Ascending aorta (tissue), 2 donors: ENCODE measurements at regions not wholly inside any gene's neighbourhood (a gene's known extent, or its start where the extent isn't known, plus 50 kb on each side); places are given as distances from the start of the nearest gene placed in this dataset.

ENCODE experiments used
- DNase-seq, 2 donors: peaks; one replicate each; pipeline ENCODE4 v3.0.0-alpha.2; 2019; ENCODE audit warnings: low spot score in 2 of 2
- H3K27ac ChIP-seq, 2 donors: fragments of 200-600 bp; sonication (generic); one replicate each; pipeline ENCODE4 v1.5.1; 2016 to 2017; ENCODE audit warnings: mild to moderate bottlenecking in 1 of 2
- H3K27me3 ChIP-seq: fragments of 200-600 bp; sonication (generic); one replicate; pipeline ENCODE4 v1.5.1; 2017
- H3K36me3 ChIP-seq, 2 donors: fragments of 200-600 bp; sonication (generic); one replicate each; pipeline ENCODE4 v1.5.1; 2016
- H3K4me1 ChIP-seq, 2 donors: fragments of 200-600 bp; sonication (generic); one replicate each; pipeline ENCODE4 v1.5.1; 2016 to 2017; ENCODE audit warnings: mild to moderate bottlenecking in 1 of 2
- H3K4me3 ChIP-seq, 2 donors: fragments of 200-600 bp; sonication (generic); one replicate each; pipeline ENCODE4 v1.5.1; 2016 to 2017; ENCODE audit warnings: mild to moderate bottlenecking in 1 of 2
- H3K9me3 ChIP-seq, 2 donors: fragments of 200-600 bp; sonication (generic); one replicate each; pipeline ENCODE4 v1.5.1; 2016
- intact Hi-C: fragments of 100-400 bp; cut with DNase I; formaldehyde crosslinking; loops from one replicate; pipeline ENCODE4 v1.15.1; 2023
- TF ChIP-seq, protein P1 (sequence below), 3 experiments: fragments of 200-600 bp in 2 of 3; fragments of 450-650 bp in 1 of 3; sonication (generic) in 2 of 3; IDR thresholded peaks; one replicate each; pipeline ENCODE4 v1.5.1; 2016 to 2019; ENCODE audit warnings: antibody characterized with exemption in 3 of 3, mild to moderate bottlenecking in 1 of 3, moderate library complexity in 1 of 3

DNA sequence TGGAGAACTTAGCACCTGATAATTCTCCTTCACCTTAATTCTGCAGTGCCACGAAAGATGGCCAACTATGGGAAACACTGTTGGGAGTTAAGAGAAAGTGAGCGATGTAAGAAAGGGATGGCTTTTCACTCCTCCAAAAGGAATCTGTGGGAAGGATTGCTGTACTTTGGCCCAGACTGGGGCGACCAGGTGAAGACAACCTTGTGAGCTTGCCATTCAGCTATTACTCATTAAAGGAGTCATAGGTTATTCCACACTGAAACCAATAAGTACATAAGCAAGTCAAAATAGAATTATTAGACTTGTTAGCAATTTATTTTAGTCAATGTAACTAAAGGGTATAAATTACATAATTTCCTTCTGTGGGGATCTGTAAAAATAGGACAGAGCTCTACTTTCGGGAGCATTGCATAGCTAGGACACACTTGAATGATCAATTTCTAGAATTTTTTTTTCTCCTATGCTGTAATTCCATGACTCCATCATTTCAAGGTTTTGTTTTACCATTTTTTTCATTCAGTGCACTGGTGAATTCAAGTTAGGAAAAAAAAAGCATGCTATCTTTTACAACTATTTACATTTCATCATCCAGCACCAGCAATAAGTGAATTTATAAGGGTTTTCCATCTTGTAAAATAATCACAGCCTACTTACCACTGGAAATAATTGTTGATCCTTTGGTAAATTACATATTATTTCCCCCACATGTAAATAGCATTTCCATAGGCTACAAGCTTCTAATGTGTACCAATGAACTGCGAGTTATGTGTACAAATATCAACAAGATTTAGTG, 231.7 kb downstream of the SIM1 start:
- TF ChIP-seq, protein P1, sequence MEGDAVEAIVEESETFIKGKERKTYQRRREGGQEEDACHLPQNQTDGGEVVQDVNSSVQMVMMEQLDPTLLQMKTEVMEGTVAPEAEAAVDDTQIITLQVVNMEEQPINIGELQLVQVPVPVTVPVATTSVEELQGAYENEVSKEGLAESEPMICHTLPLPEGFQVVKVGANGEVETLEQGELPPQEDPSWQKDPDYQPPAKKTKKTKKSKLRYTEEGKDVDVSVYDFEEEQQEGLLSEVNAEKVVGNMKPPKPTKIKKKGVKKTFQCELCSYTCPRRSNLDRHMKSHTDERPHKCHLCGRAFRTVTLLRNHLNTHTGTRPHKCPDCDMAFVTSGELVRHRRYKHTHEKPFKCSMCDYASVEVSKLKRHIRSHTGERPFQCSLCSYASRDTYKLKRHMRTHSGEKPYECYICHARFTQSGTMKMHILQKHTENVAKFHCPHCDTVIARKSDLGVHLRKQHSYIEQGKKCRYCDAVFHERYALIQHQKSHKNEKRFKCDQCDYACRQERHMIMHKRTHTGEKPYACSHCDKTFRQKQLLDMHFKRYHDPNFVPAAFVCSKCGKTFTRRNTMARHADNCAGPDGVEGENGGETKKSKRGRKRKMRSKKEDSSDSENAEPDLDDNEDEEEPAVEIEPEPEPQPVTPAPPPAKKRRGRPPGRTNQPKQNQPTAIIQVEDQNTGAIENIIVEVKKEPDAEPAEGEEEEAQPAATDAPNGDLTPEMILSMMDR (IDR thresholded peaks at IDR 0.05) = no peak
- Histone ChIP-seq H3K9me3 (no peaks in the 10 kb centered on the region), H3K27me3 (no peaks in the 10 kb centered on the region), H3K4me1 (peaks cover 0 to 3% of the 10 kb centered on the region in 2 donors), H3K36me3 (no peaks in the 10 kb centered on the region), H3K27ac (no peak overlapping the region), H3K4me3 (no peak overlapping the region)
- DNase-seq = no peak
- intact Hi-C loops = no loop called here

DNA sequence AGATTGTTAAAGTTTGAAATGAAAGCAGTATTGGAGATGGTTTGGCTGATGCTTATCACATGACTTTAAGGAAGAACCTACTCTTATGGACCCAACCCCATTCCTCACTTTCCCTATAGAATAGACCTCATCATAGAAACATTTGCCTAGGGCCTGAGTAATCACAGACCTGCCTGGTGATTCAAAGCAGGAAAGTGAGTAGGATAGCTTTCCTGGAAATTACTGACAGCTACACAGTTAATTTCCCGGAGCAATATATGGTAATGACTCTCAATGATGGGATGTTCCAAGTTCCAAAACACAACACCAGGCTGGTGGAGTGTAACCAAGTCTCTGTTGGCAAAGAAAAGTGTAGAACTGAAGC, 233.8 kb downstream of the SIM1 start:
- TF ChIP-seq, protein P1 (IDR thresholded peaks at IDR 0.05) = no peak

DNA sequence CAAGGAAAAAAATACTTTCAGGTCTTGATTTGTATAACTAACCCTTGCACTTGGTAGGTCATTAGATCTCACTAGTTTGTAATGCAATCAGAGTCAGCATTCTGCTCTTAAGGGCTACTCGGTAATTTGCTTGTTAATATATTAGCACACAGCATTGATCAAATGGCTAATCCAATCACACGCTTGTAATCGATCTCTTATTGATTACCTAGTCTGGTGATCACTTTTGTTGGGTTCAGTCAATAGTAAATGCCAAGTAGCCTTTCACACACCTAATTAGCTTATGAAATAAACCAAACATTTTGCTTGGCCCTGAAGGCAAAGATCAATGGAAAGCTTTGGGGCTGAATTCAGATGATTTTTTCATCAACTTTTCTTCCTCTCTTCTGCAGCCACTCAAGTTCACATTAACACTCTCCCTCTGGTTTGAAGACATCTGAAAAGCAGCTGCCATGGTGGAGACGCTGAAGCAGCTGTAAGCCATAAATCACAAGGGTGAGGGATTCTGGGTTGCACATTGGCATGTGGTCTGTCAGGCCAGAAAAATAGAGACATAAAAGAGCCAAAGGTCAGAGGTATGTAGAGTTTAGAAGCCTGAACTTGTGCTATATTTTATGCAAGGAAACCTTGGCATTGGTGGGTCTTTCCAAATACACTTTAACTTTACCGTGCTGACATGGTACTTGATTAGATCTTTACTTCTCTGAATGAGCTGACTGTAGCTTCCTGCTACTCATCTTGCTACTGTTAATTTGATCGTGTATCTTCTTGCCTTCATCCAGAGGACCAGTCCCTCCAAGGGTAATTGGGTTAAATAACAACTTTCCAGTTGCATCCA, 234.4 kb downstream of the SIM1 start:
- TF ChIP-seq, protein P1 (IDR thresholded peaks at IDR 0.05) = no peak
- H3K9me3 ChIP-seq = no peaks in the 10 kb centered on the region
- no peaks in the 10 kb centered on the region for H3K27me3 ChIP-seq
- no peak for DNase-seq
- H3K4me1 ChIP-seq = peaks cover 0 to 3% of the 10 kb centered on the region in 2 donors
- no peak overlapping the region for H3K4me3 ChIP-seq
- H3K27ac ChIP-seq = no peak overlapping the region
- no peaks in the 10 kb centered on the region for H3K36me3 ChIP-seq
- intact Hi-C loops = no loop called here

More for the DNA sequence above, 233.8 kb downstream of the SIM1 start:
- no peak overlapping the region for H3K27ac ChIP-seq
- H3K4me1 ChIP-seq = peaks cover 0 to 3% of the 10 kb centered on the region in 2 donors
- H3K9me3 ChIP-seq = no peaks in the 10 kb centered on the region
- no peaks in the 10 kb centered on the region for H3K36me3 ChIP-seq
- H3K27me3 ChIP-seq = no peaks in the 10 kb centered on the region
- H3K4me3 ChIP-seq = no peak overlapping the region
- intact Hi-C loops = no loop called here
- no peak for DNase-seq

DNA sequence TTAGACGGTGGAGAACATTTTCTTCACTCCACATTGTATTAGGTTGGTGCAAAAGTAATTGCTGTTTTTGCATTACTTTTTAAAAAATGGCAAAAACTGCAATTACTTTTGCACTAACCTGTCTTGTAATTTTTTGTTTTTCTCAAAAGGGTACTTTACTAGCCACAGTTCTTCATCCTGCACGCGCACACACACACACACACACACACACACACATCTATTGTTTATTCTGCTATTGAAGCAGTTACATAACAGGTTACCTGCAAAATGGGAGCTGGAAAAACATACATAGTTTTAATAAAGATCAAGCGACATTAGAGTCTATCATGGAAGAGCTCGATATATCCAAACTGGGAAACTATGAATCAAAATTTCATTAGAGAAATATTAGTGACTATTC, 235.2 kb downstream of the SIM1 start:
- Histone ChIP-seq H3K27me3 (no peaks in the 10 kb centered on the region), H3K4me3 (peak overlapping the region; percentile 50 to 65), H3K36me3 (no peaks in the 10 kb centered on the region), H3K27ac (no peak overlapping the region), H3K9me3 (no peaks in the 10 kb centered on the region), H3K4me1 (peaks cover 0 to 3% of the 10 kb centered on the region in 2 donors)
- intact Hi-C loops = no loop called here
- DNase-seq = no peak
- TF ChIP-seq, protein P1 (IDR thresholded peaks at IDR 0.05) = no peak

DNA sequence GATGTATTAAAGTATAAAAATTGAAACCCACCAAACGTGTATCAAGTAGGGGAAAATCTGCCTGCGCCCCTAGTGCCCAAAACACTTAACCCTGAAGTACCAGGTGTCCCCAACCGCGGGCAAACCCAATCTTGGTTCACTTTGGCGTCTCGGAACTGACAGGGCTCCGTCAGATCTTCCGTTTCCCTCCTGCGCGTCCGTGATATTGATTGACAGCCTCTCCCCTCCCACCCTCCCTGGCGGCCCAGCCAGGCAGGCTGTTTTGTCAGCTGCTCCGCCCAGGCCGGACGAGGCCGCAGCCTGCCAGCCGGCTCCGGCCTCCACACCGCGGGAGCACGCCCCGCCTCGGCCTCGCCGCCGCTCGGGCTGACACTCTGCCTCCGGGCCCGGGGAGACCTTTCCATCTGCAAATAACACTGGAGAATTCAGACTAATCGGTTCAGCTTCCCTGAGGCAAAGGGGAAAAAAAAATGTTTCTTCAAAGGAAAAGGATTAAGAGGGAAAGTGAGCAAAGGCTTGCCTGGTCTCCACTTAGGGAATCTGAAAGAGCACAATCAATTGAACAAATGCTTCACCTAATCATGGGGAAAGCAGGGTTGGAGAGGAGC, 234.9 kb upstream of the MCHR2 start:
- Histone ChIP-seq H3K36me3 (no peaks in the 10 kb centered on the region), H3K27me3 (no peaks in the 10 kb centered on the region), H3K4me3 (peak overlapping the region; percentile 50 to 65), H3K9me3 (no peaks in the 10 kb centered on the region), H3K27ac (peak overlapping the region in 1 of 2 donors; percentile 33), H3K4me1 (peaks cover 0 to 3% of the 10 kb centered on the region in 2 donors)
- TF ChIP-seq, protein P1 (IDR thresholded peaks at IDR 0.05) = peak in 1 of 3 experiments; percentile 14
- peak in 1 of 2 donors; percentile 67 for DNase-seq
- intact Hi-C loops = no loop called here
